H1 (cell line): ENCODE measurements at regions not wholly inside any gene's neighbourhood (a gene's known extent, or its start where the extent isn't known, plus 50 kb on each side); places are given as distances from the start of the nearest gene placed in this dataset.

Experiments
- CREB1 ChIP-seq: IDR thresholded peaks from 2 replicates; pipeline ENCODE4 v1.6.1; 2012; ENCODE audit warnings: inconsistent platforms
- SP1 ChIP-seq: IDR thresholded peaks from 2 replicates; pipeline ENCODE4 v1.6.1; 2011; ENCODE audit warnings: low read depth, low read length
- TAF7 ChIP-seq: optimal IDR thresholded peaks from 2 replicates; pipeline ENCODE3; 2011; ENCODE audit warnings: low read depth, mild to moderate bottlenecking, inconsistent platforms, low read length, moderate library complexity, borderline replicate concordance

- TF ChIP-seq SP1 (no peak), CREB1 (no peak), TAF7 (no peak)
These were observed 147.8 kb downstream of the ETS2 start (continued) for GRCh38 chr21:38953516-38953915.
